ENCODE measurements at regions not wholly inside any gene's neighbourhood (a gene's known extent, or its start where the extent isn't known, plus 50 kb on each side); places are given as distances from the start of the nearest gene placed in this dataset.

GRCh38 chr11:15725246-15725645 is 610.5 kb downstream of the INSC start:
- Histone ChIP-seq H2BK12ac (ENCODE audit: insufficient read length, low read depth, low read length) (no peak overlapping the region), H3K23me2 (ENCODE audit: insufficient read length, low read depth, low read length, poor library complexity, severe bottlenecking) (no peaks in the 10 kb centered on the region), H3K9me3 (ENCODE audit: control insufficient read depth, low read depth, low read length) (no peaks in the 10 kb centered on the region), H3K23ac (ENCODE audit: insufficient read length, low read depth, low read length) (no peak overlapping the region), H3K14ac (ENCODE audit: insufficient read depth, low read length) (no peak overlapping the region), H4K91ac (ENCODE audit: insufficient read length, low read depth, low read length) (no peak overlapping the region), H3K56ac (ENCODE audit: insufficient read length, low read depth, low read length) (no peak overlapping the region), H3K27me3 (ENCODE audit: insufficient read depth, low read length) (no peaks in the 10 kb centered on the region), H2BK15ac (ENCODE audit: low read depth, low read length) (no peak overlapping the region), H2AK5ac (ENCODE audit: insufficient read length, low read length) (no peak overlapping the region), H4K8ac (replicated peaks; ENCODE audit: insufficient read length, low read depth, low read length) (no peak overlapping the region), H3K79me1 (ENCODE audit: insufficient read depth, low read depth, low read length, poor library complexity, severe bottlenecking) (no peaks in the 10 kb centered on the region), H2AFZ (ENCODE audit: low read length) (no peak overlapping the region), H2BK20ac (ENCODE audit: low read depth, low read length, poor library complexity, severe bottlenecking) (no peak overlapping the region), H3K27ac (ENCODE audit: insufficient read length, low read depth, low read length) (no peak overlapping the region), H3K79me2 (ENCODE audit: insufficient read depth, low read length) (no peaks in the 10 kb centered on the region), H3K4ac (ENCODE audit: low read depth, low read length) (no peak overlapping the region), H2BK5ac (ENCODE audit: insufficient read length, low read length) (no peak overlapping the region), H3K4me1 (ENCODE audit: insufficient read depth, low read length) (no peaks in the 10 kb centered on the region), H3K9ac (ENCODE audit: extremely low read depth, insufficient read length, low read length) (no peak overlapping the region), H3T11ph (ENCODE audit: low read length) (no peak overlapping the region), H3K4me2 (ENCODE audit: insufficient read depth, insufficient read length, low read length) (no peak overlapping the region), H4K20me1 (ENCODE audit: control insufficient read depth, insufficient read depth, insufficient read length) (no peaks in the 10 kb centered on the region), H3K18ac (ENCODE audit: insufficient read length, low read depth, low read length) (no peak overlapping the region), H2BK120ac (ENCODE audit: low read depth, low read length, poor library complexity, severe bottlenecking) (no peak overlapping the region), H4K5ac (ENCODE audit: insufficient read length, low read depth, low read length) (no peak overlapping the region)
- DNase-seq = no peak
- Mint-ChIP-seq H3K4me1 (peaks cover 8 to 15% of the 10 kb centered on the region in 2 experiments), H3K27ac (no peak overlapping the region), H3K4me3 (no peak overlapping the region), H3K27me3 (ENCODE audit: low read depth) (peaks cover 2% of the 10 kb centered on the region), H3K36me3 (ENCODE audit: insufficient read depth in 1 of 3, low read depth in 3 of 3) (no peaks in the 10 kb centered on the region; a peak in 2 of 7 replicates), H3K9me3 (peaks cover 0 to 3% of the 10 kb centered on the region in 2 experiments; a peak in 2 of 5 replicates)
- no CpG with 5 or more reads among the region's 2 CpGs for WGBS (ENCODE audit: extremely low coverage, insufficient read length, low lambda C conversion rate)
- TF ChIP-seq CTCF (conservative IDR thresholded peaks at IDR 0.05) = no peak

Measured in H9 (cell line).